ENCODE measurements at regions not wholly inside any gene's neighbourhood (a gene's known extent, or its start where the extent isn't known, plus 50 kb on each side); places are given as distances from the start of the nearest gene placed in this dataset.

DNA sequence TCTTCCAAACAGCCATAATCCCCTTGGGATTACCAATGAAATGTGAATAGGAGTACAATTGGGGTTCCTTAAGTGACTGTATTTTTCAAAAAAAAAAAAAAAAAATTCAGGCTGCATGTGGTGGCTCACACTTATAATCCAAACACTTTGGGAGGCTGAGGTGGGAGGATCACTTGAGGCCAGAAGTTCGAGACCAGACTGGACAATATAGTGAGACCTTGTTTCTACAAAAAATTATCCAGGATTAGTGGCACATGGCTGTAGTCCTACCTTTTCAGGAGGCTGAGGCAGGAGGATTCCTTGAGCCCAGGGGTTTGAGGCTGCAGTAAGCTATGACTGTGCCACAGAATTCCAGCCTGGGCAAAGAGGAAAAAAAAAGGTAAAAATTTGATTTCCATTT is 189.6 kb upstream of the GATA6 start:
- BruUV-seq (replicated peaks), result no TSS peak
- Histone ChIP-seq H3K27me3 (ENCODE audit: control insufficient read depth in 2 of 2, insufficient read depth in 2 of 2, low read length in 2 of 2) (no peaks in the 10 kb centered on the region), H3K9me1 (replicated peaks; ENCODE audit: control insufficient read depth, extremely low read depth, insufficient read depth, low read length) (no peaks in the 10 kb centered on the region), H3K4me1 (ENCODE audit: control insufficient read depth, extremely low read depth, insufficient read depth, low read length) (no peaks in the 10 kb centered on the region), H3K9me3 (replicated peaks; ENCODE audit: control insufficient read depth, insufficient read depth, low read length) (no peaks in the 10 kb centered on the region), H4K20me1 (replicated peaks; ENCODE audit: control insufficient read depth, extremely low read depth, insufficient read depth, low read length) (no peaks in the 10 kb centered on the region), H3K4me2 (ENCODE audit: insufficient read depth, low read length) (no peak overlapping the region), H3K79me2 (ENCODE audit: control insufficient read depth, insufficient read depth, low read length) (no peaks in the 10 kb centered on the region), H3K36me3 (ENCODE audit: control insufficient read depth in 2 of 2, extremely low read depth in 1 of 2, insufficient read depth in 2 of 2, low read length in 2 of 2) (no peaks in the 10 kb centered on the region), H3K9ac (replicated peaks; ENCODE audit: extremely low read depth, insufficient read depth, low read length) (no peak overlapping the region), H3K4me3 (replicated peaks in 1 of 3; ENCODE audit: insufficient read depth in 1 of 3, low read depth in 1 of 3, low read length in 3 of 3) (no peak overlapping the region), H3K27ac (ENCODE audit: insufficient read depth, low read depth, low read length) (no peak overlapping the region), H2AFZ (ENCODE audit: low read depth, low read length) (no peak overlapping the region)
- dilution Hi-C loops (cut with MboI; ENCODE audit: extremely low pct_ligation_motif_present, low sequenced_read_pairs), result no loop called here
- DNase-seq (ENCODE audit: low read depth, low spot score), result no peak
- POLR2A ChIA-PET, result no interaction called here
- TF ChIP-seq EZH2 (IDR thresholded peaks at IDR 0.05; ENCODE audit: borderline replicate concordance, low read depth, low read length, severe bottlenecking), result no peak
- no peak for TF ChIP-seq MYC (IDR thresholded peaks at IDR 0.05; ENCODE audit: low read depth, low read length)
- TF ChIP-seq POLR2AphosphoS5 (IDR thresholded peaks at IDR 0.05; ENCODE audit: insufficient read depth, low read depth, low read length), result no peak
- TF ChIP-seq POLR2A (IDR thresholded peaks at IDR 0.05; ENCODE audit: low read depth, low read length), result no peak
- no peak for TF ChIP-seq JUN (IDR thresholded peaks at IDR 0.05; ENCODE audit: borderline replicate concordance, insufficient read depth, insufficient read length, low read depth)
- TF ChIP-seq FOS (IDR thresholded peaks at IDR 0.05; ENCODE audit: borderline replicate concordance, insufficient read depth, low read length), result no peak
- TF ChIP-seq, protein P1, sequence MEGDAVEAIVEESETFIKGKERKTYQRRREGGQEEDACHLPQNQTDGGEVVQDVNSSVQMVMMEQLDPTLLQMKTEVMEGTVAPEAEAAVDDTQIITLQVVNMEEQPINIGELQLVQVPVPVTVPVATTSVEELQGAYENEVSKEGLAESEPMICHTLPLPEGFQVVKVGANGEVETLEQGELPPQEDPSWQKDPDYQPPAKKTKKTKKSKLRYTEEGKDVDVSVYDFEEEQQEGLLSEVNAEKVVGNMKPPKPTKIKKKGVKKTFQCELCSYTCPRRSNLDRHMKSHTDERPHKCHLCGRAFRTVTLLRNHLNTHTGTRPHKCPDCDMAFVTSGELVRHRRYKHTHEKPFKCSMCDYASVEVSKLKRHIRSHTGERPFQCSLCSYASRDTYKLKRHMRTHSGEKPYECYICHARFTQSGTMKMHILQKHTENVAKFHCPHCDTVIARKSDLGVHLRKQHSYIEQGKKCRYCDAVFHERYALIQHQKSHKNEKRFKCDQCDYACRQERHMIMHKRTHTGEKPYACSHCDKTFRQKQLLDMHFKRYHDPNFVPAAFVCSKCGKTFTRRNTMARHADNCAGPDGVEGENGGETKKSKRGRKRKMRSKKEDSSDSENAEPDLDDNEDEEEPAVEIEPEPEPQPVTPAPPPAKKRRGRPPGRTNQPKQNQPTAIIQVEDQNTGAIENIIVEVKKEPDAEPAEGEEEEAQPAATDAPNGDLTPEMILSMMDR (IDR thresholded peaks at IDR 0.05; ENCODE audit: extremely low read depth in 1 of 2, insufficient read depth in 1 of 2, low read depth in 1 of 2, low read length in 2 of 2), result no peak
- TF ChIP-seq, protein P2, sequence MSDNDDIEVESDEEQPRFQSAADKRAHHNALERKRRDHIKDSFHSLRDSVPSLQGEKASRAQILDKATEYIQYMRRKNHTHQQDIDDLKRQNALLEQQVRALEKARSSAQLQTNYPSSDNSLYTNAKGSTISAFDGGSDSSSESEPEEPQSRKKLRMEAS (IDR thresholded peaks at IDR 0.05; ENCODE audit: insufficient read depth, insufficient read length), result no peak
- TF ChIP-seq GATA2 (IDR thresholded peaks at IDR 0.05; ENCODE audit: insufficient read depth, insufficient read length, low read depth, low read length), result no peak
- no peak for FAIRE-seq
- CTCF ChIA-PET, result interaction anchor here (0.9 to 1.0 kb wide), 2 partner anchors 9 to 18 kb away, joined by 3 read pairs; no protein-coding TSS in a partner anchor
- intact Hi-C loops (cut with micrococcal nuclease), result no loop called here

All from endothelial cell of umbilical vein (primary cell).